PC-9 (cell line): ENCODE measurements at regions not wholly inside any gene's neighbourhood (a gene's known extent, or its start where the extent isn't known, plus 50 kb on each side); places are given as distances from the start of the nearest gene placed in this dataset.
A peak's percentile ranks its signal among the peaks of the same experiment; 100 is the strongest.
"Not testable (repeated sequence)": the region's sequence is repeated elsewhere in the genome, so short reads cannot be mapped to it uniquely, and the experiment has no call there.

Experiments
- BruUV-seq: library from RNA; stranded (reverse); fragments of 400-500 nt; replicated peaks from 2 replicates; lab custom pipeline; 2021; lab: Mats Ljungman, UMichigan
- CTCF ChIA-PET: fragments of 300-600 bp; sonication (Branson Sonifier 250); formaldehyde crosslinking; loops from one replicate; lab custom pipeline; 2022; ENCODE audit warnings: antibody characterized with exemption; lab: Charles Lee
- POLR2A ChIA-PET: fragments of 300-600 bp; sonication (Branson Sonifier 250); formaldehyde crosslinking; loops from one replicate; lab custom pipeline; 2022; ENCODE audit warnings: antibody characterized with exemption; ENCODE audit not compliant: unreplicated experiment; lab: Charles Lee
- DNase-seq, 2 experiments: peaks; one replicate each; pipeline versions ENCODE4 v3.0.0 to v3.0.0-alpha.2; 2015 to 2022; ENCODE audit warnings: mixed read lengths in 1 of 2
- H2AFZ ChIP-seq: fragments of 200-600 bp; sonication (generic); 2 replicates; pipeline ENCODE4 v1.8.1; 2017; ENCODE audit warnings: antibody characterized with exemption
- H3F3A ChIP-seq: fragments of 200-600 bp; sonication (generic); 2 replicates; pipeline ENCODE4 v1.8.1; 2017; ENCODE audit warnings: antibody characterized with exemption, mild to moderate bottlenecking, low read depth; ENCODE audit not compliant: insufficient read depth
- H3K27ac ChIP-seq: fragments of 200-600 bp; sonication (generic); 2 replicates; pipeline ENCODE4 v1.6.1; 2016; ENCODE audit warnings: mixed run types
- H3K27me3 ChIP-seq: fragments of 200-600 bp; sonication (generic); 2 replicates; pipeline ENCODE4 v1.6.1; 2016; ENCODE audit warnings: low read depth, mixed run types; ENCODE audit not compliant: insufficient read depth
- H3K36me3 ChIP-seq: fragments of 200-600 bp; sonication (generic); 2 replicates; pipeline ENCODE4 v1.6.1; 2016; ENCODE audit warnings: low read depth, mixed run types
- H3K4me1 ChIP-seq: fragments of 200-600 bp; sonication (generic); replicated peaks from 2 replicates; pipeline ENCODE4 v1.6.1; 2016; ENCODE audit warnings: mixed run types; ENCODE audit not compliant: insufficient read depth
- H3K4me2 ChIP-seq: fragments of 200-600 bp; sonication (generic); 2 replicates; pipeline ENCODE4 v1.6.1; 2017; ENCODE audit warnings: mixed run types
- H3K4me3 ChIP-seq: fragments of 200-600 bp; sonication (generic); 2 replicates; pipeline ENCODE4 v1.6.1; 2016; ENCODE audit warnings: mixed run types
- H3K79me2 ChIP-seq: fragments of 200-600 bp; sonication (generic); 2 replicates; pipeline ENCODE4 v1.6.1; 2017; ENCODE audit warnings: low read depth, mixed run types
- H3K9me2 ChIP-seq: fragments of 200-600 bp; sonication (generic); 2 replicates; pipeline ENCODE4 v1.8.1; 2017; ENCODE audit warnings: mild to moderate bottlenecking; ENCODE audit not compliant: insufficient read depth
- H3K9me3 ChIP-seq: fragments of 200-600 bp; sonication (generic); 2 replicates; pipeline ENCODE4 v1.8.1; 2016; ENCODE audit warnings: low read depth; ENCODE audit not compliant: insufficient read depth
- H4K20me1 ChIP-seq: fragments of 200-600 bp; sonication (generic); 2 replicates; pipeline ENCODE4 v1.8.1; 2017; ENCODE audit not compliant: insufficient read depth
- EZH2 ChIP-seq: fragments of 200-600 bp; sonication (generic); IDR thresholded peaks from 2 replicates; pipeline ENCODE4 v1.8.0; 2017; ENCODE audit warnings: antibody characterized with exemption, low read depth
- intact Hi-C: fragments of 100-400 bp; cut with micrococcal nuclease; formaldehyde crosslinking; loops from one replicate; pipeline ENCODE4 v1.10.0; 2022; ENCODE audit not compliant: unreplicated experiment
- TF ChIP-seq, protein P1 (sequence below): fragments of 200-600 bp; sonication (generic); conservative IDR thresholded peaks from 2 replicates; pipeline ENCODE4 v1.6.1; 2017; ENCODE audit warnings: mixed run types, antibody characterized with exemption, mild to moderate bottlenecking, moderate library complexity

DNA sequence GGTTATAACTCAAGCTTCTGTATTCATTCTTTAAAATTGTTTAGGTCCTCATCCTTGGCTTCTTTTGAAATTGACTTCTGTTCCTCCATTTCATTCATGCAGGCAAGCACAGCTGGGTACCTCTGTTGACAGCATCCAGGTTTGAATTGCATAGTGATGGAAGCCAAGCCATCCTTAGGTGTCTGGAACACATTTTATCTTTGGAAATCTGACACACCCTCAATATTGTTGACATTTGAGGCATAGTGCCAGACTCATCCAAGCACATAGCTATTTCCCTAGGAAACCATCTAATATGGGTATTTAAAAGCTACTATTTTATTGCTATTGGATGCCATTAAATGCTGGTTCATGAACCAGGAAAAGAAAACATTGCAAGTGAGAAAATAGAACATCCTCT, 142.1 kb upstream of the PTPRZ1 start:
- H4K20me1 ChIP-seq, result no peaks in the 10 kb centered on the region
- BruUV-seq, result no TSS peak

DNA sequence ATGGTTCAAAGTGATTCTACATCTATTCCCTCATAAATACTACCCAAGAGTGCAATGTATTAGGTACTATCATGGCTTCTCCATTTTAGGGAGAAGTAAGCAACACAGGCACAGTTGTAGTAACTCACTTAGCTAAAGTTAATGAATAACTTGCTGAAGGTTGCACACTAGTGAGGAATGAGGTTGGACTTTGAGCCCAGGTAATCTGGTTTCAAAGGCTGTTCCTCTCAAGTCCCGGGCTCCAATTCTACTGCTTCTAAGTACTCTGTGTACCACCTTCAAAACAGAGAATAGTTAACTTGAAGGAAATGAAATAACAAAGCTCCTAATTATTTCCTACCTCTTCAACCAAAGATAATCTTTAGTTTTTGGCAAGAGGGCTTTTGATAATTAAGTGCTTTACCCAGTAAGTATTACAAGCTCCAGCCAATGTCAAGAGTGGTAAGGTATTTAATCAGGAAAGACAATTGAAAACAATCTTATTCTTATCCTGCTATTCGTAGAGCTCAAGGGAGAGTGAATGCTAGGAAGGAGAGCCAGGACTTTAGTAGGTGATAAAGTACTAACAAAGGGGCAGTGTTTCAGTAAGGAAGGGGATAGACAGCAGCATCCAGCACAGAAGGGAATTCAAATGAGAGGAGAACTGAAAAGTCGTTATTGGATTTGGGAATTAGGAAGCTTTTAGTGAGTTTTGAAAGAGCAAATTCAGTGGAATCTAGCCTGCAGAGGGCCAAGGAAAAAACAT, 158.2 kb upstream of the PTPRZ1 start:
- H2AFZ ChIP-seq, result peak overlapping the region; percentile 26; the same call in 1 of the 2 replicates
- H3K9me2 ChIP-seq, result no peaks in the 10 kb centered on the region
- CTCF ChIA-PET, result no interaction called here
- BruUV-seq, result no TSS peak
- H3K79me2 ChIP-seq, result no peaks in the 10 kb centered on the region
- no peak for DNase-seq
- no peaks in the 10 kb centered on the region for H4K20me1 ChIP-seq
- no peaks in the 10 kb centered on the region for H3K36me3 ChIP-seq
- H3K27ac ChIP-seq, result no peak overlapping the region
- H3K4me3 ChIP-seq, result no peak overlapping the region
- intact Hi-C loops, result no loop called here
- no peaks in the 10 kb centered on the region for H3F3A ChIP-seq
- no peaks in the 10 kb centered on the region for H3K27me3 ChIP-seq
- no peaks in the 10 kb centered on the region for H3K4me1 ChIP-seq
- H3K4me2 ChIP-seq, result no peak overlapping the region
- no peaks in the 10 kb centered on the region for H3K9me3 ChIP-seq
- POLR2A ChIA-PET, result interaction anchor here (0.6 kb wide), 1 partner anchor 41 kb away, joined by 3 read pairs; no protein-coding TSS in a partner anchor
- TF ChIP-seq, protein P1, sequence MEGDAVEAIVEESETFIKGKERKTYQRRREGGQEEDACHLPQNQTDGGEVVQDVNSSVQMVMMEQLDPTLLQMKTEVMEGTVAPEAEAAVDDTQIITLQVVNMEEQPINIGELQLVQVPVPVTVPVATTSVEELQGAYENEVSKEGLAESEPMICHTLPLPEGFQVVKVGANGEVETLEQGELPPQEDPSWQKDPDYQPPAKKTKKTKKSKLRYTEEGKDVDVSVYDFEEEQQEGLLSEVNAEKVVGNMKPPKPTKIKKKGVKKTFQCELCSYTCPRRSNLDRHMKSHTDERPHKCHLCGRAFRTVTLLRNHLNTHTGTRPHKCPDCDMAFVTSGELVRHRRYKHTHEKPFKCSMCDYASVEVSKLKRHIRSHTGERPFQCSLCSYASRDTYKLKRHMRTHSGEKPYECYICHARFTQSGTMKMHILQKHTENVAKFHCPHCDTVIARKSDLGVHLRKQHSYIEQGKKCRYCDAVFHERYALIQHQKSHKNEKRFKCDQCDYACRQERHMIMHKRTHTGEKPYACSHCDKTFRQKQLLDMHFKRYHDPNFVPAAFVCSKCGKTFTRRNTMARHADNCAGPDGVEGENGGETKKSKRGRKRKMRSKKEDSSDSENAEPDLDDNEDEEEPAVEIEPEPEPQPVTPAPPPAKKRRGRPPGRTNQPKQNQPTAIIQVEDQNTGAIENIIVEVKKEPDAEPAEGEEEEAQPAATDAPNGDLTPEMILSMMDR, result no peak
- TF ChIP-seq EZH2, result no peak

More for the DNA sequence above, 142.1 kb upstream of the PTPRZ1 start:
- H3K27me3 ChIP-seq, result no peaks in the 10 kb centered on the region
- POLR2A ChIA-PET, result no interaction called here
- H2AFZ ChIP-seq, result no peak overlapping the region
- H3K9me2 ChIP-seq, result no peaks in the 10 kb centered on the region
- H3K27ac ChIP-seq, result no peak overlapping the region
- intact Hi-C loops, result loop anchor here (10.0 kb wide), 1 partner anchor 264 kb away; no protein-coding TSS in a partner anchor
- no peaks in the 10 kb centered on the region for H3K36me3 ChIP-seq
- H3F3A ChIP-seq, result no peaks in the 10 kb centered on the region
- H3K4me3 ChIP-seq, result no peak overlapping the region
- no peak overlapping the region for H3K4me2 ChIP-seq
- peaks cover 1% of the 10 kb centered on the region; the same call in 1 of the 2 replicates for H3K9me3 ChIP-seq
- TF ChIP-seq, protein P1, result no peak
- no peak for TF ChIP-seq EZH2
- H3K79me2 ChIP-seq, result no peaks in the 10 kb centered on the region
- DNase-seq, result no peak
- H3K4me1 ChIP-seq, result no peaks in the 10 kb centered on the region
- CTCF ChIA-PET, result no interaction called here

DNA sequence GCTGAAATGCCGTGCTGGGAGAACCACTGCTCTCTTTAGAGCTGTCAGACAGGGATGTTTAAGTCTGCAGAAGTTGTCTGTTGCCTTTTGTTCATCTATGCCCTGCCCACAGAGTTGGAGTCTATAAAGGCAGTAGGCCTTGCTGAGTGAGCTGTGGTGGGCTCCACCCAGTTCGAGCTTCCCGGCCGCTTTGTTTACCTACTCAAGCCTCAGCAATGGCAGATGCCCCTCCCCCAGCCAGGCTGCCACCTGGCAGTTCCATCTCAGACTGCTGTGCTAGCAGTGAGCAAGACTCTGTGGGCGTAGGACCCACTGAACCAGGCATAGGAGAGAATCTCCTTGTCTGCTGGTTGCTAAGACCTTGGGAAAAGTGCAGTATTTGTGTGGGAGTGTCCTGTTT, 160.0 kb upstream of the PTPRZ1 start:
- BruUV-seq, POLR2A ChIA-PET, H3F3A ChIP-seq, intact Hi-C loops, CTCF ChIA-PET, H3K4me1 ChIP-seq, H3K9me2 ChIP-seq, H3K27ac ChIP-seq, H3K4me2 ChIP-seq, H3K9me3 ChIP-seq, H3K36me3 ChIP-seq, H3K79me2 ChIP-seq, H4K20me1 ChIP-seq, H3K4me3 ChIP-seq, H3K27me3 ChIP-seq, H2AFZ ChIP-seq: not testable (repeated sequence)
- peak in 1 of 2 experiments; percentile 6 for DNase-seq
